ENCODE measurements at regions not wholly inside any gene's neighbourhood (a gene's known extent, or its start where the extent isn't known, plus 50 kb on each side); places are given as distances from the start of the nearest gene placed in this dataset.

GRCh38 chr18:26777351-26778053, 88.0 kb downstream of the AQP4 start:
- Histone ChIP-seq H3K9ac (replicated peaks; ENCODE audit: extremely low read depth, insufficient read depth, low read length) (no peak overlapping the region), H2AFZ (ENCODE audit: low read depth, low read length) (no peak overlapping the region), H3K36me3 (ENCODE audit: control insufficient read depth in 2 of 2, extremely low read depth in 1 of 2, insufficient read depth in 2 of 2, low read length in 2 of 2) (no peaks in the 10 kb centered on the region), H3K4me3 (replicated peaks in 1 of 3; ENCODE audit: insufficient read depth in 1 of 3, low read depth in 1 of 3, low read length in 3 of 3) (no peak overlapping the region), H3K9me1 (replicated peaks; ENCODE audit: control insufficient read depth, extremely low read depth, insufficient read depth, low read length) (no peaks in the 10 kb centered on the region), H3K4me2 (ENCODE audit: insufficient read depth, low read length) (no peak overlapping the region), H3K4me1 (ENCODE audit: control insufficient read depth, extremely low read depth, insufficient read depth, low read length) (no peaks in the 10 kb centered on the region), H3K27ac (ENCODE audit: insufficient read depth, low read depth, low read length) (no peak overlapping the region), H4K20me1 (replicated peaks; ENCODE audit: control insufficient read depth, extremely low read depth, insufficient read depth, low read length) (no peaks in the 10 kb centered on the region), H3K79me2 (ENCODE audit: control insufficient read depth, insufficient read depth, low read length) (no peaks in the 10 kb centered on the region), H3K27me3 (ENCODE audit: control insufficient read depth in 2 of 2, insufficient read depth in 2 of 2, low read length in 2 of 2) (no peaks in the 10 kb centered on the region), H3K9me3 (replicated peaks; ENCODE audit: control insufficient read depth, insufficient read depth, low read length) (no peaks in the 10 kb centered on the region)
- CTCF ChIA-PET, result no interaction called here
- dilution Hi-C loops (cut with MboI; ENCODE audit: extremely low pct_ligation_motif_present, low sequenced_read_pairs) (no loop called here), intact Hi-C loops (cut with micrococcal nuclease) (no loop called here)
- POLR2A ChIA-PET, result no interaction called here
- no TSS peak for BruUV-seq (replicated peaks)
- TF ChIP-seq POLR2A (IDR thresholded peaks at IDR 0.05; ENCODE audit: low read depth, low read length) (no peak), FOS (IDR thresholded peaks at IDR 0.05; ENCODE audit: borderline replicate concordance, insufficient read depth, low read length) (no peak), JUN (IDR thresholded peaks at IDR 0.05; ENCODE audit: borderline replicate concordance, insufficient read depth, insufficient read length, low read depth) (no peak), POLR2AphosphoS5 (IDR thresholded peaks at IDR 0.05; ENCODE audit: insufficient read depth, low read depth, low read length) (no peak), CTCF (IDR thresholded peaks at IDR 0.05; ENCODE audit: extremely low read depth in 1 of 2, insufficient read depth in 1 of 2, low read depth in 1 of 2, low read length in 2 of 2) (no peak), EZH2 (IDR thresholded peaks at IDR 0.05; ENCODE audit: borderline replicate concordance, low read depth, low read length, severe bottlenecking) (no peak), MYC (IDR thresholded peaks at IDR 0.05; ENCODE audit: low read depth, low read length) (no peak), GATA2 (IDR thresholded peaks at IDR 0.05; ENCODE audit: insufficient read depth, insufficient read length, low read depth, low read length) (no peak)
- TF ChIP-seq, protein P1, sequence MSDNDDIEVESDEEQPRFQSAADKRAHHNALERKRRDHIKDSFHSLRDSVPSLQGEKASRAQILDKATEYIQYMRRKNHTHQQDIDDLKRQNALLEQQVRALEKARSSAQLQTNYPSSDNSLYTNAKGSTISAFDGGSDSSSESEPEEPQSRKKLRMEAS (IDR thresholded peaks at IDR 0.05; ENCODE audit: insufficient read depth, insufficient read length), result no peak
- DNase-seq (ENCODE audit: low read depth, low spot score) (no peak), FAIRE-seq (no peak)

Data from endothelial cell of umbilical vein (primary cell).